ENCODE measurements at regions not wholly inside any gene's neighbourhood (a gene's known extent, or its start where the extent isn't known, plus 50 kb on each side); places are given as distances from the start of the nearest gene placed in this dataset.

GRCh38 chr14:95385701-95386100, 66.0 kb upstream of the CLMN start:
- no peaks in the 10 kb centered on the region for H3K27me3 ChIP-seq
- no peaks in the 10 kb centered on the region for H3K9me3 ChIP-seq
- H3K27ac ChIP-seq, result no peak overlapping the region
- H3K4me1 ChIP-seq (ENCODE audit: control insufficient read depth in 1 of 2, insufficient read depth in 1 of 2, low read depth in 1 of 2, low read length in 1 of 2), result no peaks in the 10 kb centered on the region
- H3K4me3 ChIP-seq (ENCODE audit: low read depth in 1 of 2, low read length in 1 of 2), result no peak overlapping the region
- no peak for TF ChIP-seq CTCF (IDR thresholded peaks at IDR 0.05)
- no peaks in the 10 kb centered on the region for H3K36me3 ChIP-seq

GRCh38 chr14:95382747-95383146, 63.0 kb upstream of the CLMN start:
- TF ChIP-seq CTCF (IDR thresholded peaks at IDR 0.05), result no peak
- Histone ChIP-seq H3K27ac (no peak overlapping the region), H3K4me3 (ENCODE audit: low read depth in 1 of 2, low read length in 1 of 2) (no peak overlapping the region), H3K36me3 (no peaks in the 10 kb centered on the region), H3K27me3 (no peaks in the 10 kb centered on the region), H3K9me3 (peaks cover 5% of the 10 kb centered on the region), H3K4me1 (ENCODE audit: control insufficient read depth in 1 of 2, insufficient read depth in 1 of 2, low read depth in 1 of 2, low read length in 1 of 2) (no peaks in the 10 kb centered on the region)

- Histone ChIP-seq H3K4me1 (ENCODE audit: control insufficient read depth in 1 of 2, insufficient read depth in 1 of 2, low read depth in 1 of 2, low read length in 1 of 2) (no peaks in the 10 kb centered on the region), H3K36me3 (no peaks in the 10 kb centered on the region), H3K27me3 (no peaks in the 10 kb centered on the region), H3K4me3 (ENCODE audit: low read depth in 1 of 2, low read length in 1 of 2) (no peak overlapping the region), H3K9me3 (peaks cover 5% of the 10 kb centered on the region), H3K27ac (no peak overlapping the region)
- TF ChIP-seq CTCF (IDR thresholded peaks at IDR 0.05), result no peak
Measured at GRCh38 chr14:95381726-95382125, 62.0 kb upstream of the CLMN start.

- TF ChIP-seq CTCF (IDR thresholded peaks at IDR 0.05), result no peak
Measured at GRCh38 chr14:95380350-95381042, 60.8 kb upstream of the CLMN start.

GRCh38 chr14:95379634-95380033, 59.9 kb upstream of the CLMN start:
- Histone ChIP-seq H3K9me3 (peaks cover 5% of the 10 kb centered on the region), H3K4me3 (ENCODE audit: low read depth in 1 of 2, low read length in 1 of 2) (no peak overlapping the region), H3K36me3 (no peaks in the 10 kb centered on the region), H3K27ac (no peak overlapping the region), H3K27me3 (peaks cover 7% of the 10 kb centered on the region), H3K4me1 (ENCODE audit: control insufficient read depth in 1 of 2, insufficient read depth in 1 of 2, low read depth in 1 of 2, low read length in 1 of 2) (no peaks in the 10 kb centered on the region)
- no peak for TF ChIP-seq CTCF (IDR thresholded peaks at IDR 0.05)

More at GRCh38 chr14:95380350-95381042, 60.8 kb upstream of the CLMN start:
- H3K4me1 ChIP-seq (ENCODE audit: control insufficient read depth in 1 of 2, insufficient read depth in 1 of 2, low read depth in 1 of 2, low read length in 1 of 2), result no peaks in the 10 kb centered on the region
- H3K36me3 ChIP-seq, result no peaks in the 10 kb centered on the region
- peaks cover 5% of the 10 kb centered on the region for H3K9me3 ChIP-seq
- peaks cover 3% of the 10 kb centered on the region for H3K27me3 ChIP-seq
- no peak overlapping the region for H3K27ac ChIP-seq
- no peak overlapping the region for H3K4me3 ChIP-seq (ENCODE audit: low read depth in 1 of 2, low read length in 1 of 2)

Measured in neutrophil (primary cell).